ENCODE measurements at regions not wholly inside any gene's neighbourhood (a gene's known extent, or its start where the extent isn't known, plus 50 kb on each side); places are given as distances from the start of the nearest gene placed in this dataset.

GRCh38 chr2:37481244-37481643 is 136.8 kb downstream of the QPCT start:
- H3K4me1 Mint-ChIP-seq (ENCODE audit: low read depth), result no peaks in the 10 kb centered on the region
- H3K27ac Mint-ChIP-seq, result no peak overlapping the region
- no peaks in the 10 kb centered on the region for H3K27me3 Mint-ChIP-seq (ENCODE audit: low read depth)
- no peaks in the 10 kb centered on the region for H3K36me3 Mint-ChIP-seq (ENCODE audit: low read depth)
- intact Hi-C loops (cut with micrococcal nuclease), result no loop called here
- no peak overlapping the region for H3K4me3 Mint-ChIP-seq
- CTCF ChIA-PET, result interaction anchor here (0.6 kb wide), 1 partner anchor 85 kb away, joined by 3 read pairs; no protein-coding TSS in a partner anchor
- no peaks in the 10 kb centered on the region for H3K9me3 Mint-ChIP-seq
- DNase-seq, result no peak

GRCh38 chr2:37489041-37489456 is 144.6 kb downstream of the QPCT start:
- H3K4me3 Mint-ChIP-seq, result no peak overlapping the region
- H3K9me3 Mint-ChIP-seq, result no peaks in the 10 kb centered on the region
- CTCF ChIA-PET, result interaction anchor here (0.6 kb wide), 1 partner anchor 10 kb away, joined by 4 read pairs; no protein-coding TSS in a partner anchor
- no peaks in the 10 kb centered on the region for H3K4me1 Mint-ChIP-seq (ENCODE audit: low read depth)
- H3K27me3 Mint-ChIP-seq (ENCODE audit: low read depth), result no peaks in the 10 kb centered on the region
- H3K27ac Mint-ChIP-seq, result no peak overlapping the region
- no peaks in the 10 kb centered on the region for H3K36me3 Mint-ChIP-seq (ENCODE audit: low read depth)
- no peak for DNase-seq
- intact Hi-C loops (cut with micrococcal nuclease), result no loop called here

GRCh38 chr2:37489536-37489935 is 145.1 kb downstream of the QPCT start:
- Mint-ChIP-seq H3K9me3 (no peaks in the 10 kb centered on the region), H3K4me1 (ENCODE audit: low read depth) (no peaks in the 10 kb centered on the region), H3K4me3 (no peak overlapping the region), H3K27ac (no peak overlapping the region), H3K27me3 (ENCODE audit: low read depth) (no peaks in the 10 kb centered on the region), H3K36me3 (ENCODE audit: low read depth) (no peaks in the 10 kb centered on the region)
- DNase-seq, result no peak
- intact Hi-C loops (cut with micrococcal nuclease), result no loop called here
- CTCF ChIA-PET, result no interaction called here

GRCh38 chr2:37493425-37493824 is 149.0 kb downstream of the QPCT start:
- intact Hi-C loops (cut with micrococcal nuclease), result no loop called here
- H3K4me3 Mint-ChIP-seq, result no peak overlapping the region
- CTCF ChIA-PET, result no interaction called here
- H3K27ac Mint-ChIP-seq, result no peak overlapping the region
- H3K9me3 Mint-ChIP-seq, result peaks cover 1% of the 10 kb centered on the region
- no peaks in the 10 kb centered on the region for H3K27me3 Mint-ChIP-seq (ENCODE audit: low read depth)
- H3K4me1 Mint-ChIP-seq (ENCODE audit: low read depth), result no peaks in the 10 kb centered on the region
- DNase-seq, result no peak
- H3K36me3 Mint-ChIP-seq (ENCODE audit: low read depth), result no peaks in the 10 kb centered on the region

- Mint-ChIP-seq H3K27me3 (ENCODE audit: low read depth) (peaks cover 3% of the 10 kb centered on the region), H3K9me3 (peaks cover 1% of the 10 kb centered on the region), H3K4me1 (ENCODE audit: low read depth) (no peaks in the 10 kb centered on the region), H3K36me3 (ENCODE audit: low read depth) (no peaks in the 10 kb centered on the region), H3K4me3 (no peak overlapping the region), H3K27ac (no peak overlapping the region)
- intact Hi-C loops (cut with micrococcal nuclease), result no loop called here
- no peak for DNase-seq
- CTCF ChIA-PET, result no interaction called here
Observed at GRCh38 chr2:37499113-37499512, 154.7 kb downstream of the QPCT start.

- no peak for DNase-seq
- H3K36me3 Mint-ChIP-seq (ENCODE audit: low read depth), result no peaks in the 10 kb centered on the region
- H3K27ac Mint-ChIP-seq, result no peak overlapping the region
- intact Hi-C loops (cut with micrococcal nuclease), result no loop called here
- CTCF ChIA-PET, result interaction anchor here (1.2 kb wide), 1 partner anchor 377 kb away, joined by 4 read pairs; no protein-coding TSS in a partner anchor
- no peak overlapping the region for H3K4me3 Mint-ChIP-seq
- no peaks in the 10 kb centered on the region for H3K4me1 Mint-ChIP-seq (ENCODE audit: low read depth)
- H3K9me3 Mint-ChIP-seq, result no peaks in the 10 kb centered on the region
- peaks cover 3% of the 10 kb centered on the region for H3K27me3 Mint-ChIP-seq (ENCODE audit: low read depth)
Observed at GRCh38 chr2:37500031-37500430, 155.6 kb downstream of the QPCT start.

GRCh38 chr2:37501113-37501512 is 156.7 kb downstream of the QPCT start:
- H3K27me3 Mint-ChIP-seq (ENCODE audit: low read depth), result peaks cover 3% of the 10 kb centered on the region
- H3K9me3 Mint-ChIP-seq, result no peaks in the 10 kb centered on the region
- no peaks in the 10 kb centered on the region for H3K4me1 Mint-ChIP-seq (ENCODE audit: low read depth)
- no peak for DNase-seq
- no peak overlapping the region for H3K27ac Mint-ChIP-seq
- intact Hi-C loops (cut with micrococcal nuclease), result no loop called here
- H3K36me3 Mint-ChIP-seq (ENCODE audit: low read depth), result no peaks in the 10 kb centered on the region
- no peak overlapping the region for H3K4me3 Mint-ChIP-seq
- CTCF ChIA-PET, result interaction anchor here (0.6 kb wide), 1 partner anchor 55 kb away, joined by 3 read pairs; no protein-coding TSS in a partner anchor

GRCh38 chr2:37506407-37507050 is 162.1 kb downstream of the QPCT start:
- DNase-seq, result no peak
- no peaks in the 10 kb centered on the region for H3K4me1 Mint-ChIP-seq (ENCODE audit: low read depth)
- H3K27ac Mint-ChIP-seq, result no peak overlapping the region
- no peaks in the 10 kb centered on the region for H3K9me3 Mint-ChIP-seq
- H3K36me3 Mint-ChIP-seq (ENCODE audit: low read depth), result no peaks in the 10 kb centered on the region
- CTCF ChIA-PET, result interaction anchor here (0.8 kb wide), 1 partner anchor 18 kb away, joined by 4 read pairs; no protein-coding TSS in a partner anchor
- H3K27me3 Mint-ChIP-seq (ENCODE audit: low read depth), result peaks cover 3% of the 10 kb centered on the region
- no peak overlapping the region for H3K4me3 Mint-ChIP-seq
- intact Hi-C loops (cut with micrococcal nuclease), result no loop called here

GRCh38 chr2:37507051-37507410 is 162.6 kb downstream of the QPCT start:
- H3K9me3 Mint-ChIP-seq, result no peaks in the 10 kb centered on the region
- H3K4me1 Mint-ChIP-seq (ENCODE audit: low read depth), result no peaks in the 10 kb centered on the region
- CTCF ChIA-PET, result interaction anchor here (0.8 kb wide), 1 partner anchor 19 kb away, joined by 4 read pairs; no protein-coding TSS in a partner anchor
- no peak for DNase-seq
- no peak overlapping the region for H3K4me3 Mint-ChIP-seq
- H3K27me3 Mint-ChIP-seq (ENCODE audit: low read depth), result no peaks in the 10 kb centered on the region
- intact Hi-C loops (cut with micrococcal nuclease), result no loop called here
- H3K36me3 Mint-ChIP-seq (ENCODE audit: low read depth), result no peaks in the 10 kb centered on the region
- H3K27ac Mint-ChIP-seq, result no peak overlapping the region

GRCh38 chr2:37507703-37508102 is 163.3 kb downstream of the QPCT start:
- no peaks in the 10 kb centered on the region for H3K36me3 Mint-ChIP-seq (ENCODE audit: low read depth)
- H3K9me3 Mint-ChIP-seq, result no peaks in the 10 kb centered on the region
- DNase-seq, result no peak
- CTCF ChIA-PET, result no interaction called here
- no peaks in the 10 kb centered on the region for H3K27me3 Mint-ChIP-seq (ENCODE audit: low read depth)
- H3K27ac Mint-ChIP-seq, result no peak overlapping the region
- H3K4me1 Mint-ChIP-seq (ENCODE audit: low read depth), result no peaks in the 10 kb centered on the region
- intact Hi-C loops (cut with micrococcal nuclease), result no loop called here
- H3K4me3 Mint-ChIP-seq, result no peak overlapping the region

GRCh38 chr2:37512971-37513370 is 158.5 kb downstream of the CDC42EP3 start:
- H3K4me1 Mint-ChIP-seq (ENCODE audit: low read depth), result no peaks in the 10 kb centered on the region
- H3K27ac Mint-ChIP-seq, result no peak overlapping the region
- no peaks in the 10 kb centered on the region for H3K27me3 Mint-ChIP-seq (ENCODE audit: low read depth)
- H3K36me3 Mint-ChIP-seq (ENCODE audit: low read depth), result no peaks in the 10 kb centered on the region
- CTCF ChIA-PET, result no interaction called here
- H3K9me3 Mint-ChIP-seq, result no peaks in the 10 kb centered on the region
- intact Hi-C loops (cut with micrococcal nuclease), result no loop called here
- H3K4me3 Mint-ChIP-seq, result no peak overlapping the region
- DNase-seq, result no peak

- H3K4me3 Mint-ChIP-seq, result no peak overlapping the region
- no peaks in the 10 kb centered on the region for H3K9me3 Mint-ChIP-seq
- intact Hi-C loops (cut with micrococcal nuclease), result no loop called here
- DNase-seq, result no peak
- no peaks in the 10 kb centered on the region for H3K4me1 Mint-ChIP-seq (ENCODE audit: low read depth)
- H3K27me3 Mint-ChIP-seq (ENCODE audit: low read depth), result no peaks in the 10 kb centered on the region
- CTCF ChIA-PET, result interaction anchor here (0.9 to 1.8 kb wide), 3 partner anchors 127 to 368 kb away, joined by 3 to 12 read pairs (median 3); no protein-coding TSS in a partner anchor
- H3K36me3 Mint-ChIP-seq (ENCODE audit: low read depth), result no peaks in the 10 kb centered on the region
- no peak overlapping the region for H3K27ac Mint-ChIP-seq
Observed at GRCh38 chr2:37523814-37524362, 147.6 kb downstream of the CDC42EP3 start.

GRCh38 chr2:37526323-37526722 is 145.1 kb downstream of the CDC42EP3 start:
- CTCF ChIA-PET, result interaction anchor here (0.6 kb wide), 1 partner anchor 483 kb away, joined by 3 read pairs; no protein-coding TSS in a partner anchor
- Mint-ChIP-seq H3K4me1 (ENCODE audit: low read depth) (no peaks in the 10 kb centered on the region), H3K36me3 (ENCODE audit: low read depth) (no peaks in the 10 kb centered on the region), H3K4me3 (no peak overlapping the region), H3K9me3 (no peaks in the 10 kb centered on the region), H3K27ac (no peak overlapping the region), H3K27me3 (ENCODE audit: low read depth) (no peaks in the 10 kb centered on the region)
- no peak for DNase-seq
- intact Hi-C loops (cut with micrococcal nuclease), result no loop called here

Measured in activated naive CD4-positive, alpha-beta T cell treated with anti-CD3 and anti-CD28 coated beads for 36 hours (primary cell).